Suppressor macrophage (primary cell): ENCODE measurements at regions not wholly inside any gene's neighbourhood (a gene's known extent, or its start where the extent isn't known, plus 50 kb on each side); places are given as distances from the start of the nearest gene placed in this dataset.
"Not testable (repeated sequence)": the region's sequence is repeated elsewhere in the genome, so short reads cannot be mapped to it uniquely, and the experiment has no call there.

Source experiments
- DNase-seq, 4 experiments: peaks; one replicate each; pipeline ENCODE4 v3.0.0-alpha.2; 2020 to 2022

DNA sequence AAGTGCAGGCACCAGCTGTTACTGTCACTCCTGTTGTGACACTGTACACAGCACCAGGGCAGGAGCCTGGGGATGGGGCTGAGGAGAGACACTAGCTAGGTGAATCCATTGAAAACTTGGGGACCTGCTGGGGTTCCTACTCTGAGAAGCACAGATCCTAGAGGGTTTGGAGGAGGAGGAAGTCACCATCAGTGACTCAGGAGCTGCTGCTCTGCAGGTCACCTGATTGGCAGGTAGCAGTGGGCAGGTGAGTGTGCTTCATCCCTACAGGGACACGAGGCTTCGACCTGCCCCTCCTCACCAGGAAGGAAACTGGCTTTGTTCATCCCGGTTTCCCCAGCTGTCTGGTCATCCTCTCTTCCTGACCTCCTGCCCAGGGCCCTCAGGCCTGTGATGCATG lies 491.6 kb downstream of the TMEM121 start:
- not testable (repeated sequence) for DNase-seq

DNA sequence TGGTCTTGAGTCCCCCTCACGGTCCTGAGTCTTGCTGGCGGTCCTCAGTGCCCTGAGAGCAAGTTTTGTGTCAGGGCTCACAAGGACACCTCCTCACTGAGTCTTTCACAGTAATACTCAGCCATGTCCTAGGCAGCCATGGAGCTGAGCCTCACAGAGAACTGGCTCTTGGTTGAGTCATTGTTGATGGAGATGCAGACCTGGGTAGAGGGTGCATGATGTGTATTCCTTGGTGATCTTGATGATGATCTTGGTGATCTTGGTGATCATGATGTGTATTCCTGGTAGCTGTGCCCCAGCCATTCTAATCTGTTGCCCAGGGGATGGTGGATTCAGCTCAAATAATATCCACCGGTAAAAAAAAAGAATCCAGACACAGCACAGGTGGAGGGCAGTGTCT lies 495.4 kb downstream of the TMEM121 start:
- no peak for DNase-seq

- DNase-seq: peak in 3 of 4 experiments; percentile 48 to 59 (median 48)
These were observed 496.3 kb downstream of the TMEM121 start for GRCh38 chr14:106022648-106023047.

DNA sequence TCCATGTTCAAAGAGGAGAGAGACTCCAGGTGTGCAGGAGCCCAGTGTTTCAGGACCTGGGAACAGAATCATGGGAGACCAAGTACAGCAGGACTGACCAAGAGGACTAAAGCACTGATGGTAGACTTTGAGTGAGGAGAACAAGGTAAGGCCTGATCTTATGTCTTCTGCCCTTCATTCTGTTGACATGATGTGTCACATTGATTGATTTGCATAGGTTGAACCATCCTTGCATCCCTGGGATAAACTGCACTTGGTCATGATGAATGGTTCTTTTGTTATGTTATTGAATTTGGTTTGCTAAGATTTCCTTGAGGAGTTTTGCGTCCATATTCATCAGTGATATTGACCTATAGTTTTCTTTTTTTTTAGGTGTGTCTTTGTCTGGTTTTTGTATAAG lies 497.0 kb downstream of the TMEM121 start:
- no peak for DNase-seq

DNA sequence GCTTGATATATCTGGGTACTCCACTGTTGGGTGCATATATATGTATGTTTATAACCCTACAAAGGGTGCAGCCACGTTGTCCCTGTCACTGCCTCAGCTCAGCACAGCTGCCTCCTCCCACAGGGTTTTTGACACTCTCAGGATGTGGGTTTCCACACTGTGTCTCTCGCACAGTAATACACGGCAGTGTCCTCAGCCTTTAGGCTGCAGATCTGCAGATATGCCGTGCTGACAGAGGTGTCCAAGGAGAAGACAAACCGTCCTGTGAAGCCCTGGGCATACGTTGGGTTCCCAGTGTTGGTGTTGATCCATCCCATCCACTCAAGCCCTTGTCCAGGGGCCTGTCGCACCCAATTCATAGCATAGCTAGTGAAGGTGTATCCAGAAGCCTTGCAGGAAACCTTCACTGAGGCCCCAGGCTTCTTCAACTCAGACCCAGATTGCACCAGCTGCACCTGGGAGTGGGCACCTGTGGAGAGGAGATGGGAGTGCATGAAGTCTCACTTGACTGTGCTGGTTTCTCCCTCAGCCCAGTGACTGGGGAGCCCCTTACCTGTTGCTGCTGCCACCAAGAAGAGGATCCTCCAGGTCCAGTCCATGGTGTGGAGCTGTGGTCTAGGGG lies 498.7 kb downstream of the TMEM121 start:
- DNase-seq: no peak

DNA sequence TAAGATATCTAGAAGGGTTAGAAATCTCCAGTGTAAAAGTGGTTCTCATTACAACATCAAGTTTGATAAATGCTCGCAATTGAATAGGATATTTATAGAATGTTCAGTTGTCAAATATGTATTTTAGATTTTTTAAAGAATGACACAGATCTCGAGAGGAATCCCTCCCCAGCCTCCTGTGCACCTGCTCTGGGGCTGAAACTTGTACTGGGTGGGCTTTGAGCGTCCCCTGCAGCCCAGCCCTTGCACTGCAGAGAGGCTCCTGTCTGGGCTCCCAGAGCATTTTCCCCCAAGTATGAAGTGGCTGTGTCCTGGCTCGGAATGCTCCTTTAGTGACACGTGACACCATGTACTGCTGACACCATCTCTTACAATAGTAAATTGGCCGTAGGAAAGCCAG lies 499.6 kb downstream of the TMEM121 start:
- DNase-seq: no peak

- not testable (repeated sequence) for DNase-seq
These were observed 501.4 kb downstream of the TMEM121 start for GRCh38 chr14:106027759-106028158.

DNA sequence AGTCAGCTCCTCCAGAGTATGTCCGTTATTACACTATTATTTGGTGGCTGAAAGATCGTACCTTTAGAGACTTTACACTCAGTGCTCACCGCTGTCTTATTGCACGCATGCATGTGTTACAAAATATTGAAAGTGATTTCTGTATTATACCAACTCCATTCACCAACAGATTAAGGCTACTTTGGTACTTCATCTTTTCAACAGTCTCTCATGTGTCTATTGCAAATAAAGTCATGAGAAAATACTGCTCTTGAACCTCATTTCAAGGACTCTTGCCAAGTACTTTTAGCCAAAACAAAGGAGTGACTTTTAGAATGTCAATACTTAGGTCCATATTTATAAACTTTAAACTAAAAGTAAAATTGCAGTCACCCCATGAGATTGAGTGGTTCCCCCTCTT lies 503.6 kb downstream of the TMEM121 start:
- no peak for DNase-seq

GRCh38 chr14:106037380-106037779 lies 511.0 kb downstream of the TMEM121 start:
- no peak for DNase-seq

GRCh38 chr14:106038263-106038662 lies 511.9 kb downstream of the TMEM121 start:
- DNase-seq: peak in 1 of 4 experiments; percentile 10

DNA sequence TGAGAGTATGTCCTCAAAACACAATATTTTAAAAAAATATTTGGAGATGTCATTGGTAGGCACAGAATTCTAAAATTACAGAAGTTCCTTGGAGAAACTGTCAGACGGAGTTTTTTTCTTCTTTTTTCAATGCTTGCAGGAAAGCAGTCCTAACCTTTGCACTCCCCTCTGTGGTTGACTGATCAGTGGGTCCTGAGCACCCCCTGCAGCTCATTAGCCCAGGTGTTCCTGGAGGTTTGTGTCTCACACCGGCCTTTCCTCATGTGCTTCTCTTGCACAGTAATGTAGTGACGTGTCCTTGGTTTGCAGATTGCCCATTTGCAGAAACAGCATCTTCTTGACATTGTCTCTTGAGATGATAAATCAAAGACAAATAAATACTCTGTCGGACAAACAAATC lies 513.0 kb downstream of the TMEM121 start:
- peak in 2 of 4 experiments; percentile 12 to 15 for DNase-seq

DNA sequence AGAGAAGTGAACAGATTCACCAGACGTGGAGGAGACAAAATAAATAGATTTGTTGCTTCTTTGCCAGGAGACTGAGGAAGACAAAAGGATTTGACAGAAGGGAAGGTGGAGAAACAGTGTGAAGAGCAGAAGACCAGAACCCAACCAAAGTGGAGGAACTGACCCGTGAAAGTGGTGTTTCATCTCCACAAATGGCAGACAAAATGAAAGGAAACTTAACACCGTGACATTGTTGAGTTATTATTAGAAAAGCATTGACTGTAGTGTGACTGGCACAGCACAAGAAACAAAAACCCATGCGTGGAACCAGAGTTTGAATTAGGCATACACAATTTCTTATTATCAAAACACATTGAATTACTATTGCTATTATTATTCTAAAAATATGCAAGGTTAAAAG lies 518.1 kb downstream of the TMEM121 start:
- DNase-seq: no peak

GRCh38 chr14:106044949-106045596 lies 518.7 kb downstream of the TMEM121 start:
- DNase-seq: peak; percentile 81 to 91 (median 86)

DNA sequence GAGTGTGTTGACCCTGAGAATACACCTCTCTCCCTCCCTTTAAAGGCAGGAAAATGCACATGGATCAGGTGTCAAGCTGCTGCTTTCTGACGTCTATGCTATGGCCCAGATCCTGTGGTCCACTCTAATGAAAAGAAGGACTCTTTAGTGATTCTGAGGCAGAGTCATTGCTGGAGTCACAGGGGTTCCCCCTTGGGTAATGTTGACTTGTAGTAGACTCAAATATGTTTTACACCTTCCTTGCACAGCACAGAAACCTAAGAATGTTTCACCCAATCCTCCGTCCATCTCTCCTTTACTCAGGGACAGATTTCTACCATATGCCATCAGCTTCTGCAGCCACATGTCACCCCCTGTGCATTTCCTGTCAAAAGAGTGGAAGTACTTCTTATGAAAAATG lies 525.4 kb downstream of the TMEM121 start:
- no peak for DNase-seq

DNA sequence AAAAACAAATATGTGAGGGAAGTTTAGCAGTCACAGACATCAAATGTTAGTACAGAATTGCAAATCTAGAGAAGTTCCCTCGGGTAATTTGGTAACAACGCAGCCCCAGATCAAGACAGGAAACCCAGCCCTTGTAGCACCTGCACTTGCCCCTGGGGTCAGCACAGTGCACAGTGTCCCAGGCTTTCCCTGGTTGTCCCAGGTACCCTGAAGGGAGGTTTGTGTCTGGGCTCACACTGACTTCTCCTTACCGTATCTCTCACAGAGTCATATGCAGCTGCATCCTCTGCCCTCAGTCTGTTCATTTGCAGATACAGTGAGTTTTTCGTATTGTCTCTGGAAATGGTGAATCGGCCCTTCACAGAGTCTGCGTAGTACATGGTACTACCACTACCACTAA lies 528.9 kb downstream of the TMEM121 start:
- DNase-seq: no peak

GRCh38 chr14:106058342-106058741 lies 532.0 kb downstream of the TMEM121 start:
- DNase-seq: no peak

DNA sequence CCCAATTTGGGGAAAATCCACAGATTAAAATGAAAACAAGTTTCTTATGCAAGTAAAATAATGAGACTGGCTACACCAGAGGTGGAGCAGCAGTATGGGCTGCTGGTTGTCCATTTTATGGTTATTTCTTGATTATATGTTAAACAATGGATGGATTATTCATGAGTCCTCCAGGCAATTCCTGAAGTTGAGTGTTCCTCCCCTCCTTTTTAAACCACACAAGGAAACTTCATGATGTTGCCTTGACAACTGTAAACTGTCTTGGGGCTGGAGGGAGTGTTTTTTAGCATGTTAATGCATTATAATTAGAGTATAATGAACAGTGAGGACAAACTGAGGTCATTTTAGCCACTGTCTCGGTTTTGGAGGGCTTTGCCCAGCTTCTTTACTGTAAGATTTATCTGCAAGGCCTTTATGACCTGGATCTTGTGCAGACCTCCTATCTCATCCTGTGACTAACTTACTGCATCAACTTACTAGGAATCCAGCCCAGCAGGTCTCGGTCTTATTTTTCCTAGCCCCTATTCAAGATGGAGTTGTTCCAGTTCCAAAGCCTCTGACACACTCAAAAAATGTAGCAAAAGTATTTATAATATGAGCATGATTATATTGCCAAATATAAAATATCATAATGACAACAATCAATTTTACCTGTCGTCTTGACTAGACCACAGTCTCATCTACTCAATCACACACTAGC lies 534.0 kb downstream of the TMEM121 start:
- peak in 1 of 4 experiments; percentile 0 for DNase-seq

DNA sequence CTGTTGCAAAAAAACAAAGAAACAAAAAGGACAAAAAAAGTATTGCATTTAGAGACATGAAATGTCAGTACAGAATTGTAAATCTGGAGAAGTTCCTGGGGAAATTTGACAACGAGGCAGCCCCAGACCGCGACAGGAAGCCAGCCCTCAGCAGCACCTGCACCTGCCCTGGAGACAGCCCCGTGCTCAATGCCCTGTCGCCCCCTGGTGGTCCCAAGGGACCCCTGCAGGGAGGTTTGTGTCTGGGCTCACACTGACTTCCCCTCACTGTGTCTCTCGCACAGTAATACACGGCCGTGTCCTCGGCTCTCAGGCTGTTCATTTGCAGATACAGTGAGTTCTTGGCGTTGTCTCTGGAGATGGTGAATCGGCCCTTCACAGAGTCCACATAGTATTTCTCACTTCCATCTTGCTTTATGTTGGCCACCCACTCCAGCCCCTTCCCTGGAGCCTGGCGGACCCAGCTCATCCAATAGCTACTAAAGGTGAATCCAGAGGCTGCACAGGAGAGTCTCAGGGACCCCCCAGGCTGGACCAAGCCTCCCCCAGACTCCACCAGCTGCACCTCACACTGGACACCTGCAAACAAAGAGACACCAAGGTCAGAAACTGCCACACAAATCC lies 535.6 kb downstream of the TMEM121 start:
- peak; percentile 6 to 32 (median 16) for DNase-seq

DNA sequence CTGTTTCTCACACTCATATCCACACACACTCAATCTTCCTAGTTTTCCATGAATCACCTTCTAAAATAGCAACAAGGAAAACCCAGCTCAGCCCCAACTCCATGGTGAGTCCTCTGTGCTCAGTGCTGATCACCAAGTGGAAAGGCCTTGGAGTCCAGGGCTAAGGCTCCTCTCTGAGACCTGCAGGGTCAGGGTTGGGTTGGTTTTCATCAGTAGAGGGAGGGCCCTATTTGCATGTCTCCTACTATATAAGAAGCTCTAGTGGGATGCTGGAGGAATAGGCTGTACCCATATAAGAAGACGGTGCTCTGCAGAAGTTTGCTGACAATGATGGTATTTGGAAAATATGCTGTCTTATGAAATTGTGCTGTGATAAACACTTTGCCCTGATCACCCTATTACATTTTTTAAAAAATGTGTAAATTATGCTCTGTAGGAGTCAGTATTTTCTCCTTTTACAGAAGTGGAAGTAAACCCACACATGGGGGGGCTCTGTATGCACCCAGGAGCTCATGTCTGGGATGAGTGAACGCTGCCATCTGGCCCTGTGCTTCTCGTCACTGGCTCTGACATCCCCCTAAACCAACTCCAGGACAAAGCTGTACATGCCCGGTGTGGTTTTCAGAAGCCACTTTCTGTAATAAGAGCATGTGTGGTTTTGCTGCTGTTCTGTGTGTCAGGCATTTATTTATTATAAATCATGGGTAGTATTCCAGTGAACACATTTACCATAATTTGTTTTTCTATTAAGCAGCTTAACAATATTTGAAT lies 536.3 kb downstream of the TMEM121 start:
- DNase-seq: peak in 1 of 4 experiments; percentile 0

- DNase-seq: peak in 1 of 4 experiments; percentile 0
These were observed 541.6 kb downstream of the TMEM121 start for GRCh38 chr14:106067935-106068334.

GRCh38 chr14:106069804-106070625 lies 543.6 kb downstream of the TMEM121 start:
- peak in 1 of 4 experiments; percentile 0 for DNase-seq

DNA sequence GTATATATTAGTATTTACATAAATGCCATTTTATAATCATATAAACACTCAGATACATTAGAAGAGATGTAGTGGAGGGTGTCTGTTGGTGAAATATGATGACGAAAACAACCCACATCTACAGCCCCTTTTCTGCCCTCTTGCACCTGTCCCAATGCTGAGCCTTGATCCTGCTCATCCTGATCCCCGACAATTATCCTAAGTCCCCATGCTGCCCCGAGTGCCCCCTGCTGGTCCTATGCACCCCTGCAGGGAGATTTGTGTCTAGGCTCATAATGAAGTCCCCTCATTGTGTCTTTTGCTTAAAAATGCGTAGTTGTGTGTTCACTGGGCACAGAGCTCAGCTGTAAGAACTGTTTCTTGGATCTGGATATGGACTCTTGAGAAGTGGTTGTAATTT lies 554.5 kb downstream of the TMEM121 start:
- DNase-seq: peak in 2 of 4 experiments; percentile 16 to 30
